Adrenal gland (tissue), 5 donors: ENCODE measurements at regions not wholly inside any gene's neighbourhood (a gene's known extent, or its start where the extent isn't known, plus 50 kb on each side); places are given as distances from the start of the nearest gene placed in this dataset.

Source experiments
- CTCF ChIP-seq, 6 experiments: fragments of 450-650 bp in 4 of 6; fragments of 200-600 bp in 2 of 6; sonication (generic) in 1 of 6; IDR thresholded peaks; 1 replicate in 5 of 6; 2 replicates in 1 of 6; pipeline versions ENCODE4 v1.5.1 to v1.8.0; 2016 to 2021; ENCODE audit warnings: antibody characterized with exemption in 6 of 6, mild to moderate bottlenecking in 2 of 6, moderate library complexity in 1 of 6
- POLR2A ChIP-seq, 2 donors: fragments of 450-650 bp; IDR thresholded peaks; one replicate each; pipeline ENCODE4 v1.6.1; 2017; ENCODE audit warnings: antibody characterized with exemption in 2 of 2, mild to moderate bottlenecking in 2 of 2, moderate library complexity in 1 of 2
- donor health status: DM: no; HTN: no; CAD: no.

DNA sequence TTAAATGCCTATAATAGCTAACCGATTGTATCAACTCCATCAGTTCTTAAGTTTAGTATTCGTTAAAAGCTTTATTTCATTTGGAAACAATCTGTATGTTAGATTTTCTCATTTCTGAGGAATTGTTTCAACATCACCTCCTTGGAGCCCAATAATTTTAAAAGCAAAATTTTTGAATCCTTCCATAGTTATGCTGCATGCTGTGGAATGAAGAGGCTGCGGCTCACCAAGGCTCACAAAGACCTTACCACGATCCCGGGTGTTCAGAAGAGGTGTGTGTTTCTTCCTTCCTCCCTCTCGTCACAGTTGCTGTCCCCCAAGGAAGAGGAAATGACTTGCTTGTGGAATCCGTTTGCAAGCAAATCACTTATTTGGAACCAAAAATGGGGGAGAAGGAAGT lies 143.8 kb downstream of the FGF1 start:
- TF ChIP-seq CTCF (IDR thresholded peaks at IDR 0.05), result no peak
- TF ChIP-seq POLR2A (IDR thresholded peaks at IDR 0.05), result no peak
